HCT116 (cell line): ENCODE measurements at regions not wholly inside any gene's neighbourhood (a gene's known extent, or its start where the extent isn't known, plus 50 kb on each side); places are given as distances from the start of the nearest gene placed in this dataset.

ENCODE experiments used
- CEBPB ChIP-seq: IDR thresholded peaks from 2 replicates; pipeline ENCODE4 v1.6.1; 2012; ENCODE audit warnings: low read depth
- EZH2 ChIP-seq: fragments of 200-600 bp; sonication (generic); IDR thresholded peaks from 2 replicates; pipeline ENCODE4 v1.6.1; 2017; ENCODE audit warnings: antibody characterized with exemption, mixed run types
- MAX ChIP-seq: IDR thresholded peaks from 2 replicates; pipeline ENCODE4 v1.6.1; 2012
- POLR2A ChIP-seq: IDR thresholded peaks from 2 replicates; pipeline ENCODE4 v1.7.0; 2011; ENCODE audit warnings: borderline replicate concordance; ENCODE audit not compliant: insufficient read depth, insufficient read length; ENCODE audit errors: extremely low read depth
- POLR2AphosphoS5 ChIP-seq: IDR thresholded peaks from 2 replicates; pipeline ENCODE4 v1.6.1; 2011; ENCODE audit warnings: mild to moderate bottlenecking, low read depth, low read length, moderate library complexity
- RAD21 ChIP-seq: IDR thresholded peaks from 2 replicates; pipeline ENCODE4 v1.6.1; 2012; ENCODE audit warnings: low read depth, mild to moderate bottlenecking
- SIN3A ChIP-seq: IDR thresholded peaks from 2 replicates; pipeline ENCODE4 v1.6.1; 2012; ENCODE audit warnings: low read depth
- SP1 ChIP-seq: IDR thresholded peaks from 2 replicates; pipeline ENCODE4 v1.6.1; 2012; ENCODE audit warnings: low read depth
- ZFX ChIP-seq: fragments of 450-650 bp; IDR thresholded peaks from 2 replicates; pipeline ENCODE4 v1.6.1; 2017
- TF ChIP-seq, protein P1 (sequence below), 3 experiments: fragments of 200-600 bp in 1 of 3; sonication (generic) in 1 of 3; IDR thresholded peaks in 2 of 3; conservative IDR thresholded peaks in 1 of 3; 2 replicates each; pipeline ENCODE4 v1.5.1; 2012 to 2017; ENCODE audit warnings: low read depth in 2 of 3, low read length in 2 of 3, antibody characterized with exemption in 1 of 3, borderline replicate concordance in 1 of 3, control low read depth in 1 of 3, mild to moderate bottlenecking in 1 of 3, mixed read lengths in 1 of 3, mixed run types in 1 of 3, moderate library complexity in 1 of 3; ENCODE audit not compliant: insufficient read depth in 1 of 3

DNA sequence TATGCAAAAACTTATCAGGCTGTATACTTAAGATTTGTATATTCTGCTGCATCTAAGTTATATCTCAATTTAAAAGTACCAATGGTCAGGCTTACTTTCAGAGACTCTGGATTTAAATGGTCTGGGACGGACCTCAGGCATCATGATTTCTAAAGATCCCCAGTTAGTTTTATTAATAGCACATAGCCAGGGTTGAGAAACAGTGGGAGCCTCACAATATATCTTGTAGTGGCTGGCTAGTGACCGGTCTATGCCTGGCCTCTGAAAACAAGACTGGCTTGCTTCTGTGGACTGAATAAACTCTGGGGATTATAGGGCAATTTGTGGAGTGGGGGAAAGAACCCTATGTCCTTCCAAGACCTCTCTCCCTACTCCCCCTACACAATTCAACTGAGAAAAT, 162.5 kb upstream of the SLC1A4 start:
- TF ChIP-seq, protein P1, sequence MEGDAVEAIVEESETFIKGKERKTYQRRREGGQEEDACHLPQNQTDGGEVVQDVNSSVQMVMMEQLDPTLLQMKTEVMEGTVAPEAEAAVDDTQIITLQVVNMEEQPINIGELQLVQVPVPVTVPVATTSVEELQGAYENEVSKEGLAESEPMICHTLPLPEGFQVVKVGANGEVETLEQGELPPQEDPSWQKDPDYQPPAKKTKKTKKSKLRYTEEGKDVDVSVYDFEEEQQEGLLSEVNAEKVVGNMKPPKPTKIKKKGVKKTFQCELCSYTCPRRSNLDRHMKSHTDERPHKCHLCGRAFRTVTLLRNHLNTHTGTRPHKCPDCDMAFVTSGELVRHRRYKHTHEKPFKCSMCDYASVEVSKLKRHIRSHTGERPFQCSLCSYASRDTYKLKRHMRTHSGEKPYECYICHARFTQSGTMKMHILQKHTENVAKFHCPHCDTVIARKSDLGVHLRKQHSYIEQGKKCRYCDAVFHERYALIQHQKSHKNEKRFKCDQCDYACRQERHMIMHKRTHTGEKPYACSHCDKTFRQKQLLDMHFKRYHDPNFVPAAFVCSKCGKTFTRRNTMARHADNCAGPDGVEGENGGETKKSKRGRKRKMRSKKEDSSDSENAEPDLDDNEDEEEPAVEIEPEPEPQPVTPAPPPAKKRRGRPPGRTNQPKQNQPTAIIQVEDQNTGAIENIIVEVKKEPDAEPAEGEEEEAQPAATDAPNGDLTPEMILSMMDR (IDR thresholded peaks at IDR 0.05 in 2 of 3, conservative IDR thresholded peaks at IDR 0.05 in 1 of 3; ENCODE audit: borderline replicate concordance in 1 of 3, insufficient read depth in 1 of 3, low read depth in 2 of 3, low read length in 2 of 3), result no peak
- TF ChIP-seq POLR2A (no peak), SIN3A (no peak), MAX (no peak), POLR2AphosphoS5 (no peak), RAD21 (no peak), SP1 (no peak), CEBPB (no peak), EZH2 (no peak), ZFX (no peak)
